Hepatocyte (in vitro differentiated cells): ENCODE measurements at regions not wholly inside any gene's neighbourhood (a gene's known extent, or its start where the extent isn't known, plus 50 kb on each side); places are given as distances from the start of the nearest gene placed in this dataset.

Source experiments
- CTCF ChIP-seq: fragments of 200-600 bp; sonication (generic); IDR thresholded peaks from 2 replicates; pipeline ENCODE4 v1.5.1; 2016; ENCODE audit warnings: antibody characterized with exemption, mild to moderate bottlenecking; ENCODE audit not compliant: poor library complexity
- EZH2 ChIP-seq: fragments of 200-600 bp; sonication (generic); IDR thresholded peaks from 2 replicates; pipeline ENCODE4 v1.6.1; 2016; ENCODE audit warnings: antibody characterized with exemption, mild to moderate bottlenecking, borderline replicate concordance
- EZH2phosphoT487 ChIP-seq: fragments of 200-600 bp; sonication (generic); IDR thresholded peaks from one replicate; pipeline ENCODE4 v1.6.1; 2018; ENCODE audit warnings: antibody characterized with exemption, mild to moderate bottlenecking, low read depth, moderate library complexity; ENCODE audit not compliant: unreplicated experiment, severe bottlenecking

DNA sequence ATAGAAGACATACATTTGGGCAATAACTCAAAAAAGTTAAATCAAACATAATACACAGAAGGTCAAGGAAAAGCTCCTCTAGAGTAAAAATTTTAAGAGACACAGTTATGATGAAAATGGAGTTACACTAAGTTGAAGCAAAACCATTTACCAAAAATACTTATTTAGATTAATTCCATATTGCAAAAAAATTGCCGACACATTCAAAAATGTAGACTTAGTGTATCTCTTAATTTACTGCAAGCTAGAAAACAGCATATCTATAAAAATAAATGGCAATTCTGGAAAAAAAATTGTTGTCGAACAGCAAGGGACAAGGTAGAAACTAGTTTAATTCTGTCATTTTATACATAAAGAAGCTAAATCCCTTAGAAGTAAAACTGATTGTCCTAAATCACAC, 248.7 kb upstream of the KIF2B start:
- TF ChIP-seq EZH2phosphoT487 = no peak
- TF ChIP-seq CTCF = no peak
- no peak for TF ChIP-seq EZH2
